ENCODE measurements at regions not wholly inside any gene's neighbourhood (a gene's known extent, or its start where the extent isn't known, plus 50 kb on each side); places are given as distances from the start of the nearest gene placed in this dataset.

DNA sequence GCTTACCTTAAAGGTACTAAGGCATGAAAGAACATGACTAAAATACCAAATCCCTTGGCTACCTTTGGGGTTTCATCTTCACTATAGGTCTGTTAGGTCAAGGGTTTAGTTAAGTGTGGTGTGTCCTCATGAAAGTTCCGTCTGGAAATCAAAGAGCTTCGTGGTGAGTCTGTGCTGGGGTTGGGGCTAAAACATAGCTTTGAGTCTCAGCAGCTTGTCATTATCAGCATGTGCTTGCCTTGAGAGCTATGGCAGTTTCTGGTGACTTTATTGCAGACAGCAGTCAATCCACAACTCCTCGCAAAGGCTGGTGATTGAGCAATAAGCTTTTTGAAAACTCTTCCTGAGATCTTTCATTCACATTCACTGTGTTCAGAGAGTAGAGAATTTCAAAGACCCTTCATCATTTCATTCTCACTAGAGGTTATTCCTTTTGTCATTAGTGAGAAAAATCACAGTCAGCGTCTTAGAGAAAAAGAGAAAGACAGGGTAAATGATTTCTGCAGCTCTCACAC is 53.2 kb upstream of the CCDC6 start:
- Histone ChIP-seq H3K9me1 (ENCODE audit: control insufficient read depth, insufficient read depth, low read length) (no peaks in the 10 kb centered on the region), H3K27ac (ENCODE audit: extremely low read depth, low read depth, low read length) (no peak overlapping the region), H3K79me2 (ENCODE audit: control insufficient read depth, insufficient read depth, low read length) (no peaks in the 10 kb centered on the region), H3K4me3 (no peak overlapping the region), H3K4me1 (replicated peaks in 1 of 2; ENCODE audit: control insufficient read depth in 2 of 2, insufficient read depth in 2 of 2, low read length in 2 of 2) (no peaks in the 10 kb centered on the region), H2AFZ (ENCODE audit: low read depth, low read length) (peak overlapping the region; percentile 76), H3K36me3 (ENCODE audit: control insufficient read depth, insufficient read depth, low read length) (no peaks in the 10 kb centered on the region), H3K9ac (ENCODE audit: insufficient read depth in 1 of 2, low read depth in 2 of 2, low read length in 2 of 2) (no peak overlapping the region), H3K4me2 (ENCODE audit: insufficient read depth, low read length) (no peak overlapping the region), H3K27me3 (ENCODE audit: control insufficient read depth in 2 of 2, insufficient read depth in 2 of 2, low read length in 2 of 2) (no peaks in the 10 kb centered on the region), H3K9me3 (replicated peaks; ENCODE audit: control insufficient read depth, insufficient read depth, low read depth, low read length) (no peaks in the 10 kb centered on the region), H4K20me1 (replicated peaks; ENCODE audit: control insufficient read depth, insufficient read depth, low read length) (no peaks in the 10 kb centered on the region)
- in situ Hi-C loops (cut with MboI), result no loop called here
- ChIA-PET CTCF (ENCODE audit: low intra/inter-chr PET ratio) (no interaction called here), POLR2A (interaction anchor here (1.0 to 1.2 kb wide), 2 partner anchors 51 to 94 kb away, joined by 3 read pairs; no protein-coding TSS in a partner anchor)
- DNase-seq (ENCODE audit: extremely low read depth in 1 of 4, low spot score in 3 of 4), result no peak
- no peak for ATAC-seq
- 9% methylated on average over 4 of the region's 4 CpGs for WGBS (ENCODE audit: insufficient coverage, low coverage, missing lambda C conversion rate)
- intact Hi-C loops (cut with micrococcal nuclease), result no loop called here
- BruUV-seq (replicated peaks), result no TSS peak
- no peak for FAIRE-seq
- TF ChIP-seq CEBPG (CRISPR knock-in tag; IDR thresholded peaks at IDR 0.05), result no peak
- TF ChIP-seq CEBPG (tag; conservative IDR thresholded peaks at IDR 0.05 in 1 of 2, IDR thresholded peaks at IDR 0.05 in 1 of 2), result peak in 1 of 2 experiments; percentile 46; a peak in 1 of 4 replicates
- TF ChIP-seq BRF1 (IDR thresholded peaks at IDR 0.05; ENCODE audit: borderline replicate concordance, extremely low read depth, insufficient read length), result no peak
- TF ChIP-seq CHD2 (IDR thresholded peaks at IDR 0.05; ENCODE audit: low read depth, low read length), result no peak
- TF ChIP-seq CEBPB (tag; IDR thresholded peaks at IDR 0.05), result 0 out of 2 replicates have a peak, but pooled peaks have one; percentile 62
- TF ChIP-seq HOMEZ (CRISPR knock-in tag; IDR thresholded peaks at IDR 0.05), result no peak
- TF ChIP-seq ARID2 (IDR thresholded peaks at IDR 0.05), result no peak
